ENCODE measurements at regions not wholly inside any gene's neighbourhood (a gene's known extent, or its start where the extent isn't known, plus 50 kb on each side); places are given as distances from the start of the nearest gene placed in this dataset.

DNA sequence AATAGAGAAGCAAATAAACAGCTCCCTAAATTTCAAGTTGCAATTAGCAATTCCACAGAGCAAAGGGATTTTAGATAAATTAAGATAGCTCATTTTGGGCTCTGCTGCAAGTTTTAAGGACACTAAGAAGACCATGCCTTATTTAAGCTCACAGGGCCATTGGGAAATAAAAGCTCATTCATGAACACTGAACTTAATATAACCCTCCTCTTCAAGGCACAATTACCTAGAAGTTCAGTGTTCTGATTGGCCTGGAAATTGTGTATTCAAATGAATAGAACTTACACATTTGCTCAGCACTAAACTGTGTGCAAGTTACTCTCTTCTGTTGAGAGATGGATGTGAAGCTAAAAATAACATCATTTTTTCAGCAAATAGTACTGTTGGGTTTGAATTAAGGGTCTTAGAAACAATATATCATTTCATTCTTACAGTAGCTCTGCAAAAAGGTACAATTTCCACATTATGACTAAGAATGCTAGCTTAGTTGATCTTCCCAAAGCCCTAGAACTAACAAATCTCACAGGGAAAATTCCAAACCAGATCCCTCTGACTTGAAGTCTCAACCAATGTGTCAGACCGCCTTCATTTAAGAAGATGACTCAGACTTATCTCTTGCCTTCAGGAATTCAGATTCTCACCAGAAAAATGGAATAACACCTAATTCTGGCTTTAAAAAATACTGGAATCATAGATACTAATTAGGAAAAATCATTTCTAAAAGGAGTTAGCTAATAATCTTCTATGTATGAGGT is 87.4 kb upstream of the LRRC55 start:
- no peaks in the 10 kb centered on the region for H4K20me1 ChIP-seq (replicated peaks in 1 of 2; ENCODE audit: control insufficient read depth in 1 of 2, insufficient read depth in 2 of 2, low read length in 2 of 2)
- no peak overlapping the region for H2AK5ac ChIP-seq (ENCODE audit: low read depth, low read length)
- no peak overlapping the region for H3K14ac ChIP-seq (ENCODE audit: insufficient read length)
- H2BK15ac ChIP-seq (ENCODE audit: low read length), result no peak overlapping the region
- H3K4me1 ChIP-seq (replicated peaks in 1 of 4; ENCODE audit: control insufficient read depth in 3 of 4, insufficient read depth in 4 of 4, low read length in 3 of 4), result no peaks in the 10 kb centered on the region
- no peak for DNase-seq (ENCODE audit: low read depth in 1 of 2, low spot score in 2 of 2)
- no peak overlapping the region for H3K9ac ChIP-seq (replicated peaks in 1 of 4; ENCODE audit: extremely low read depth in 1 of 4, low read depth in 3 of 4, low read length in 3 of 4)
- CTCF ChIA-PET (ENCODE audit: partially characterized antibody), result interaction anchor here (0.6 to 7.1 kb wide), 10 partner anchors 9 to 155 kb away, joined by 3 to 41 read pairs (median 3); no protein-coding TSS in a partner anchor
- no peak overlapping the region for H3K27ac ChIP-seq (ENCODE audit: low read depth, low read length)
- H4K5ac ChIP-seq (ENCODE audit: insufficient read length, low read depth, low read length), result no peak overlapping the region
- H2BK120ac ChIP-seq (replicated peaks; ENCODE audit: low read depth, low read length), result no peak overlapping the region
- no peak overlapping the region for H3K4me3 ChIP-seq (ENCODE audit: extremely low read depth in 1 of 4, insufficient read depth in 2 of 4, low read depth in 3 of 4, low read length in 4 of 4)
- H3K27me3 ChIP-seq (replicated peaks in 1 of 4; ENCODE audit: control insufficient read depth in 3 of 4, extremely low read depth in 1 of 4, insufficient read depth in 3 of 4, low read length in 3 of 4), result no peaks in the 10 kb centered on the region
- no peak overlapping the region for H3K18ac ChIP-seq (ENCODE audit: extremely low read depth, low read length)
- FAIRE-seq, result no peak
- H3K36me3 ChIP-seq (ENCODE audit: control insufficient read depth in 2 of 4, insufficient read depth in 4 of 4, low read length in 3 of 4), result no peaks in the 10 kb centered on the region
- no peaks in the 10 kb centered on the region for H3K79me1 ChIP-seq (ENCODE audit: low read depth, low read length)
- no peak overlapping the region for H3K56ac ChIP-seq (replicated peaks; ENCODE audit: insufficient read length, low read depth, low read length)
- no peak overlapping the region for H4K8ac ChIP-seq (ENCODE audit: extremely low read depth, insufficient read depth, low read length)
- TF ChIP-seq, protein P1, sequence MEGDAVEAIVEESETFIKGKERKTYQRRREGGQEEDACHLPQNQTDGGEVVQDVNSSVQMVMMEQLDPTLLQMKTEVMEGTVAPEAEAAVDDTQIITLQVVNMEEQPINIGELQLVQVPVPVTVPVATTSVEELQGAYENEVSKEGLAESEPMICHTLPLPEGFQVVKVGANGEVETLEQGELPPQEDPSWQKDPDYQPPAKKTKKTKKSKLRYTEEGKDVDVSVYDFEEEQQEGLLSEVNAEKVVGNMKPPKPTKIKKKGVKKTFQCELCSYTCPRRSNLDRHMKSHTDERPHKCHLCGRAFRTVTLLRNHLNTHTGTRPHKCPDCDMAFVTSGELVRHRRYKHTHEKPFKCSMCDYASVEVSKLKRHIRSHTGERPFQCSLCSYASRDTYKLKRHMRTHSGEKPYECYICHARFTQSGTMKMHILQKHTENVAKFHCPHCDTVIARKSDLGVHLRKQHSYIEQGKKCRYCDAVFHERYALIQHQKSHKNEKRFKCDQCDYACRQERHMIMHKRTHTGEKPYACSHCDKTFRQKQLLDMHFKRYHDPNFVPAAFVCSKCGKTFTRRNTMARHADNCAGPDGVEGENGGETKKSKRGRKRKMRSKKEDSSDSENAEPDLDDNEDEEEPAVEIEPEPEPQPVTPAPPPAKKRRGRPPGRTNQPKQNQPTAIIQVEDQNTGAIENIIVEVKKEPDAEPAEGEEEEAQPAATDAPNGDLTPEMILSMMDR (IDR thresholded peaks at IDR 0.05; ENCODE audit: control extremely low read depth in 1 of 3, insufficient read depth in 1 of 3, low read depth in 1 of 3, low read length in 3 of 3), result no peak
- TF ChIP-seq BRCA1 (IDR thresholded peaks at IDR 0.05; ENCODE audit: low read depth, low read length) (no peak), TEAD4 (IDR thresholded peaks at IDR 0.05; ENCODE audit: low read depth, low read length) (no peak), SP4 (IDR thresholded peaks at IDR 0.05; ENCODE audit: low read length) (no peak), KDM5A (IDR thresholded peaks at IDR 0.05; ENCODE audit: low read length) (no peak), BACH1 (IDR thresholded peaks at IDR 0.05; ENCODE audit: low read length) (no peak), EZH2 (IDR thresholded peaks at IDR 0.05; ENCODE audit: low read depth, low read length, severe bottlenecking) (no peak), TBP (IDR thresholded peaks at IDR 0.05; ENCODE audit: low read depth, low read length) (no peak), TAF7 (optimal IDR thresholded peaks at IDR 0.05; ENCODE audit: borderline replicate concordance, low read depth, low read length) (no peak)
- no peak overlapping the region for H4K91ac ChIP-seq (replicated peaks; ENCODE audit: insufficient read length, low read length)
- 86% methylated on average over 1 of the region's 1 CpG; no CpG with 5 or more reads in 1 of the 2 experiments for WGBS, 2 experiments (ENCODE audit: extremely low coverage in 1 of 2, insufficient coverage in 1 of 2, insufficient read length in 1 of 2, insufficient replicate concordance in 2 of 2, low coverage in 1 of 2, low lambda C conversion rate in 2 of 2, missing lambda C conversion rate in 1 of 2)
- H2AFZ ChIP-seq (ENCODE audit: low read length), result no peak overlapping the region
- H3K23me2 ChIP-seq (ENCODE audit: low read depth, low read length), result no peaks in the 10 kb centered on the region
- H3K9me3 ChIP-seq (ENCODE audit: insufficient read depth in 2 of 2, low read depth in 1 of 2, low read length in 1 of 2), result no peaks in the 10 kb centered on the region
- POLR2A ChIA-PET (ENCODE audit: partially characterized antibody), result interaction anchor here (0.5 kb wide), 1 partner anchor 13 kb away, joined by 3 read pairs; no protein-coding TSS in a partner anchor
- H3K23ac ChIP-seq (ENCODE audit: insufficient read length), result no peak overlapping the region
- no peak overlapping the region for H3K4me2 ChIP-seq (ENCODE audit: insufficient read depth in 1 of 2, low read depth in 2 of 2, low read length in 2 of 2)
- no peak overlapping the region for H2BK12ac ChIP-seq (ENCODE audit: low read depth, low read length)
- H3K79me2 ChIP-seq (ENCODE audit: control insufficient read depth in 1 of 2, insufficient read depth in 2 of 2, low read length in 2 of 2), result no peaks in the 10 kb centered on the region
- no peak overlapping the region for H2BK20ac ChIP-seq (ENCODE audit: low read length)
- H2BK5ac ChIP-seq (ENCODE audit: low read depth, low read length), result no peak overlapping the region
- H3K4ac ChIP-seq (replicated peaks; ENCODE audit: insufficient read length, low read depth, low read length), result no peak overlapping the region
